C4-2B (cell line): ENCODE measurements at regions not wholly inside any gene's neighbourhood (a gene's known extent, or its start where the extent isn't known, plus 50 kb on each side); places are given as distances from the start of the nearest gene placed in this dataset.

Experiments
- H3K27ac ChIP-seq: fragments of 450-650 bp; 2 replicates; pipeline ENCODE4 v1.5.1; 2017
- ZFX ChIP-seq: fragments of 450-650 bp; IDR thresholded peaks from 2 replicates; pipeline ENCODE4 v1.6.1; 2017
- TF ChIP-seq, protein P1 (sequence below): fragments of 450-650 bp; conservative IDR thresholded peaks from 2 replicates; pipeline ENCODE4 v1.5.1; 2017; ENCODE audit warnings: mild to moderate bottlenecking

DNA sequence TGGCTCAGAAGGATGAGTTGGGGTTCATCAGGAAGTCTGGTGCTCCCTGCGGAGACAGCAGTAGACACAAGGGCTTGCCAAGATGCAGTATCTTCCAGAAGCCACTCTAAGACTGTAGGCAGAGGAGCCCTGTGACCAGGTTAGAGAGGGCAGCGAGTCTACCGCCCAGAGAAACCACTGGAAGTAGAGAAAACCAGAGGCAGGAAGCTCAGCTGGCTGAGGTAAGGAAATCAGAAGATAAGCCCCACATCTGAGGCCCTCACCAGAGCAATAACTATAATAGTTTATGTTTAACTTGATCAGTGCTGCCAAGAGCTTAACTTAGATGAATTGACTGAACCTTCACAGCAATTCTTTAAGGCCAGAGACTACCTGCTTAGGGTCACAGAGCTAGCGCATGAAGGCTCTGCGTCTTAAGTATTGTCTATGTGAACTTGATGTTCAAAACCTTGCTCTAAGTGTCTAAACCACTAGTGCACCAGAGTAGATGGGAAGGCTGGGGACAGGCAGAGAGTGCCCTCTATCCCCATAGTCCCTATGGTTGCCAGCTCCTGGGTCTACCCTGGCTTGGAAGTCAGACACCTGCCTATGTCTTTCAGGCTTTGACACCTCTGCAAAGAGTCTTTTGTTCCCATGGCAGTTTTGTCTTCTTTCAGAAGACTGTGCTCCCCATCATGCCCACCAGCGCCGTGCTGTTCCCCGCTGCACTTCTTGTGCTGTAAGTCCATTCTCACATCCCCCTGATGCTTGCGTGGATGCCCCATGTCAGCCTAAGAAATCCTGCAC lies 228.2 kb upstream of the KLF4 start:
- TF ChIP-seq, protein P1, sequence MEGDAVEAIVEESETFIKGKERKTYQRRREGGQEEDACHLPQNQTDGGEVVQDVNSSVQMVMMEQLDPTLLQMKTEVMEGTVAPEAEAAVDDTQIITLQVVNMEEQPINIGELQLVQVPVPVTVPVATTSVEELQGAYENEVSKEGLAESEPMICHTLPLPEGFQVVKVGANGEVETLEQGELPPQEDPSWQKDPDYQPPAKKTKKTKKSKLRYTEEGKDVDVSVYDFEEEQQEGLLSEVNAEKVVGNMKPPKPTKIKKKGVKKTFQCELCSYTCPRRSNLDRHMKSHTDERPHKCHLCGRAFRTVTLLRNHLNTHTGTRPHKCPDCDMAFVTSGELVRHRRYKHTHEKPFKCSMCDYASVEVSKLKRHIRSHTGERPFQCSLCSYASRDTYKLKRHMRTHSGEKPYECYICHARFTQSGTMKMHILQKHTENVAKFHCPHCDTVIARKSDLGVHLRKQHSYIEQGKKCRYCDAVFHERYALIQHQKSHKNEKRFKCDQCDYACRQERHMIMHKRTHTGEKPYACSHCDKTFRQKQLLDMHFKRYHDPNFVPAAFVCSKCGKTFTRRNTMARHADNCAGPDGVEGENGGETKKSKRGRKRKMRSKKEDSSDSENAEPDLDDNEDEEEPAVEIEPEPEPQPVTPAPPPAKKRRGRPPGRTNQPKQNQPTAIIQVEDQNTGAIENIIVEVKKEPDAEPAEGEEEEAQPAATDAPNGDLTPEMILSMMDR = no peak
- no peak for TF ChIP-seq ZFX

DNA sequence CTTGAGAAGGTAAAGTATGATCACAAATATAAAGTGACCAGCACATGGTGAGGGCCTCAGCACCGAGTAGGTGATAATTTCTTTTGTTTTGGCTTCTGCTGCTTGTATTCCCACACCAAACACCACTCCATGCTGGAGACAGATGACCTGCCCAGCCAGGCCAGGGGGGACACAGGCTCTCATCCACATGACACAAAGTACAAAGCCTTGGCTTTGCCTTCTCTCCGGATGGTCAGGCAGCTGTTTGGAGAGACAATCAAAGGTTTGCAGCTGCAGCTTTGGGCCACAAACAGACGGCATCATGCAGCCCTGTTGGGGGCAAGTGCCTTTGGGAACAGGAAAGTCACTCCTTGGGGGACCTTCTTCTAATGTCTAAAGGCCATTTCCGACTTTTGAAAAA lies 226.2 kb upstream of the KLF4 start:
- no peak for TF ChIP-seq ZFX
- TF ChIP-seq, protein P1 = no peak
- H3K27ac ChIP-seq = no peak overlapping the region

More for the DNA sequence above, 228.2 kb upstream of the KLF4 start:
- no peak overlapping the region for H3K27ac ChIP-seq

DNA sequence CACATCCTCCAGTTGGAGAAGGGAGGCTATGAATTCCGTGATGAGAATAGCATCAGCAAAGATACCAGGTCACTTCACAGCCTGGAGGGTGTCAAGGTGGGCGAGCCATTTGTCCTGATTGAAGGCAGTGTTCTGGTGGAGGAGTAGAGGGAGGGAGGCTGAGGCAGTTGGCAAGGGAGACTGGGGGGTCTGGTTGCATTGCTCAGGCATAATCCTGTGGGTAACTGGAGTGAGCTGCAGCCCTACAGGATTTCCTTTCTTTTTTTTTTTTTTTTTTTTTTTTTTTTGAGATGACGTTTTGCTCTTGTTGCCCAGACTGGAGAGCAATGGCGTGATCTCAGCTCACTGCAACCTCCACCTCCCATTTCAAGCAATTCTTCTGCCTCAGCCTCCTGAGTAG lies 223.9 kb upstream of the KLF4 start:
- no peak for TF ChIP-seq ZFX
- H3K27ac ChIP-seq = no peak overlapping the region

DNA sequence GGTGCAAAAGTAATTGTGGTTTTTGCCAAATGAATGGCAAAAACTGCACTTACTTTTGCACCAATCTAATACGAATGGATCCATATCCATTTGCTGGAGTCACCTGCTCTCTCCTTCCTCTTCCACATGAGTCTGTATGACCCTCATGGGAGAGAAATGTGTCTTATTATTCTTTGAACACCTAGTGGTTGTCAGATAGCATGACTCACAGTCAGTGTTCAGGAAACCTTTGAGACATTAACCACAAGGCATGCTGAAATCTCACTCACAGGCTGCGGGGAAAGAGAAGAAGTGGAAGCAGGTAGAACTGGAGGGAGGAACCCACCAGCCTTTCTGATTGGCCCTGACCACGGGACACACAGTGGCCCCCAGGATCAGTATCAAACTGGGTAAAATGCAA lies 222.8 kb upstream of the KLF4 start:
- H3K27ac ChIP-seq = no peak overlapping the region
- TF ChIP-seq ZFX = no peak
- TF ChIP-seq, protein P1 = no peak

DNA sequence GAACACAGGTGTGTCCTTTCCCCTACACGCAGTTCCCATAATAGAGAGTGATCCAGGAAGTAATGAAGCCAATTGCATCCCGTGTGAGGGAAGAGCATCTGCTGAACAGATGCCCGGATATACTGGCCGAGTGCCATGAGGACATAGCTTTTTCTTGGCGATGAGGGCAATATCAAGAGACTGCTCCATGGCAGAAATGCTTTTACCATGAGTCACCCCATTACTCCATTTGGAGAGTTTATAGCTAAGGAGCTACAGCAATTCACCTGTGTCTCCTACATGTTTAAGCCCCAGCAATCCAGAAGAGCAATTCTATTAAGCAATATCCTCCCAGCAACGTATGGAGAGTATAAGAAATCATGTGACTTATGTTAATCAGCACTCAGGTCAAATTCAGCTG lies 222.0 kb upstream of the KLF4 start:
- TF ChIP-seq, protein P1 = no peak
- no peak for TF ChIP-seq ZFX
- no peak overlapping the region for H3K27ac ChIP-seq

DNA sequence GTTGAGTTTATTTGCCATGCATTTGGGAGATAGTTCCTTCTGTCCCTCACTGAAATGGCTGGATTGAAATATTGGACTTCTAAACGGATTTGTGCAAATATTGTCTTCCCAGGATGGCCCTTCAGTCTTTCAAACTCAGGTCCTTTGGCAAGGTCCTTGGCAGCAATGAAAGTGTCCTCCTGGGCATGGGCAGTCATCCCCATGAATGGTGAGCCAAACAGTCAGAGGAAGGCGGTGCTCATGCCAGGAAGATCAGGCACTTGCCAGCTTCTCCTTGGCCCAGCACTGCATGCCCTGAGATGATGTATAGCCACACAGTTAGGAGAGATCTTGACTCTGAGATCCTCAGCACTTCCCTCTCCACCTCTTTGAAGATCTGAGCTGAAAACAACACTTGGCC lies 221.4 kb upstream of the KLF4 start:
- TF ChIP-seq, protein P1 = no peak
- no peak for TF ChIP-seq ZFX
- H3K27ac ChIP-seq = no peak overlapping the region

DNA sequence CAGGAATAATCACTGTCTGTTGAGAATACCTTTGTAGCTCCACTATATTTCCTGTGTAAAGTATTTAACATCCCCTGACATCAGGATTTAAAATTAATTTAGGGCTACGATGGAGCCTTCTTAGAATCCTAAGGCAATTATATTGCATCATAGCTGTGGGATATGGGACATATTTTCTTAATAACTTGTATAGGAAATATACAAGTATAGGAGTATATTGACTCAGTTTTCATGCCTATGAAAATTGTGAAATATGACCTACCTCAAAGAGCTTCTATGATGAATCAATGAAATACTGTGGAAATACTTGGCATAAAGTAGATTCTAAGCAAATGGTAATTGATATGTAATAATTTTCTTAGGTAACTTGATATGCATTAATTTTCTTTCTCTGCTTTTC lies 221.0 kb upstream of the KLF4 start:
- H3K27ac ChIP-seq = no peak overlapping the region
- no peak for TF ChIP-seq ZFX
- TF ChIP-seq, protein P1 = no peak

DNA sequence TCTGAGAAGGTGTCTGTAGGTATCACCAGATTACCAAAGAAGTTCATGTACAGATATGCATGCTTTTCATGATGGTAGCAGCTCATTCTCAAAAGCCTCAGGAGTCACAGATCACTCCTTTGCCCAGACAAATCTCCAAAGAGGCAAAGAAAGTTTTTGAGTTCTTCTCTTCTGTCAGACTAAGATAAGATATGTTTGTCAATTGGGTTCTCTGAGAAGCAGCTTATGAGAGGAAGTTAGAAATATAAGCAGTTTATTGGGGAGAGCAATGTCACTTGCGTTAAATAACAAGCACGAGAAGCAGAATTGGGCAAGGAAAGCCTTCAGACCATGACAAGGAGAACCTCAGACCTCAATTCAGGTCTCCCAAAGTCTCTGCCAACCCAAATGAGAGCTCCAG lies 219.2 kb upstream of the KLF4 start:
- no peak overlapping the region for H3K27ac ChIP-seq
- TF ChIP-seq, protein P1 = no peak
- no peak for TF ChIP-seq ZFX
